Ishikawa (cell line): ENCODE measurements at regions not wholly inside any gene's neighbourhood (a gene's known extent, or its start where the extent isn't known, plus 50 kb on each side); places are given as distances from the start of the nearest gene placed in this dataset.

ENCODE experiments used
- CEBPB ChIP-seq: IDR thresholded peaks from 2 replicates; pipeline ENCODE4 v1.6.1; 2012
- CREB1 ChIP-seq: IDR thresholded peaks from 2 replicates; pipeline ENCODE4 v1.6.1; 2012; ENCODE audit warnings: low read depth
- EGR1 ChIP-seq: IDR thresholded peaks from 2 replicates; pipeline ENCODE4 v1.6.1; 2012
- EP300 ChIP-seq: IDR thresholded peaks from 2 replicates; pipeline ENCODE4 v1.6.1; 2012; ENCODE audit warnings: borderline replicate concordance
- FOXM1 ChIP-seq: IDR thresholded peaks from 2 replicates; pipeline ENCODE4 v1.6.1; 2012; ENCODE audit warnings: low read depth, borderline replicate concordance
- MAX ChIP-seq: IDR thresholded peaks from 2 replicates; pipeline ENCODE4 v1.6.1; 2012
- NFIC ChIP-seq: IDR thresholded peaks from 2 replicates; pipeline ENCODE4 v1.6.1; 2012
- RAD21 ChIP-seq: IDR thresholded peaks from 2 replicates; pipeline ENCODE4 v1.6.1; 2012; ENCODE audit warnings: low read depth
- REST ChIP-seq: IDR thresholded peaks from 2 replicates; pipeline ENCODE4 v1.6.1; 2012; ENCODE audit warnings: low read depth, mild to moderate bottlenecking
- TAF1 ChIP-seq: IDR thresholded peaks from 2 replicates; pipeline ENCODE4 v1.6.1; 2012; ENCODE audit warnings: low read depth, mild to moderate bottlenecking
- TCF12 ChIP-seq: IDR thresholded peaks from 2 replicates; pipeline ENCODE4 v1.6.1; 2012; ENCODE audit warnings: low read depth
- TEAD4 ChIP-seq: IDR thresholded peaks from 2 replicates; pipeline ENCODE4 v1.6.1; 2012
- USF1 ChIP-seq: IDR thresholded peaks from 2 replicates; pipeline ENCODE4 v1.6.1; 2012
- YY1 ChIP-seq: IDR thresholded peaks from 2 replicates; pipeline ENCODE4 v1.6.1; 2012; ENCODE audit warnings: low read depth
- ZBTB7A ChIP-seq: IDR thresholded peaks from 2 replicates; pipeline ENCODE4 v1.6.1; 2012; ENCODE audit warnings: low read depth

GRCh38 chr2:240297256-240298116, 138.0 kb upstream of the GPC1 start:
- TF ChIP-seq NFIC (no peak), FOXM1 (no peak), TCF12 (no peak), TAF1 (no peak), REST (no peak), CREB1 (no peak), RAD21 (no peak), EP300 (no peak), CEBPB (no peak), MAX (no peak), USF1 (no peak), ZBTB7A (no peak), EGR1 (no peak), TEAD4 (no peak), YY1 (no peak)

GRCh38 chr2:240298117-240298790, 137.2 kb upstream of the GPC1 start:
- TF ChIP-seq EP300 (no peak), CEBPB (no peak), EGR1 (no peak), RAD21 (no peak), YY1 (no peak), FOXM1 (no peak), ZBTB7A (no peak), CREB1 (no peak), REST (no peak), TEAD4 (no peak), NFIC (no peak), TAF1 (no peak), TCF12 (no peak), USF1 (no peak), MAX (no peak)

- no peak for TF ChIP-seq CREB1
- TF ChIP-seq REST: no peak
- no peak for TF ChIP-seq MAX
- no peak for TF ChIP-seq CEBPB
- TF ChIP-seq ZBTB7A: no peak
- TF ChIP-seq TEAD4: no peak
- TF ChIP-seq YY1: no peak
- TF ChIP-seq EP300: no peak
- TF ChIP-seq TAF1: no peak
- no peak for TF ChIP-seq FOXM1
- no peak for TF ChIP-seq EGR1
- no peak for TF ChIP-seq TCF12
These were observed 136.4 kb upstream of the GPC1 start for GRCh38 chr2:240298803-240299709.
